Fibroblast of the conjunctiva (primary cell): ENCODE measurements at regions not wholly inside any gene's neighbourhood (a gene's known extent, or its start where the extent isn't known, plus 50 kb on each side); places are given as distances from the start of the nearest gene placed in this dataset.

Experiments used
- DNase-seq: peaks from one replicate; pipeline ENCODE4 v3.0.0-alpha.2; 2010; ENCODE audit warnings: low read depth

- no peak for DNase-seq
Measured at GRCh38 chr6:8574749-8575468, 139.6 kb upstream of the SLC35B3 start.

- DNase-seq: no peak
Measured at GRCh38 chr6:8574311-8574710, 139.0 kb upstream of the SLC35B3 start.

- DNase-seq: no peak
Measured at GRCh38 chr6:8570256-8570920, 135.0 kb upstream of the SLC35B3 start.

- no peak for DNase-seq
Measured at GRCh38 chr6:8562125-8562524, 126.8 kb upstream of the SLC35B3 start.

GRCh38 chr6:8558953-8559352 lies 123.6 kb upstream of the SLC35B3 start:
- no peak for DNase-seq

GRCh38 chr6:8557014-8557748 lies 121.8 kb upstream of the SLC35B3 start:
- DNase-seq: no peak

GRCh38 chr6:8556370-8557013 lies 121.1 kb upstream of the SLC35B3 start:
- peak; percentile 63 for DNase-seq

- DNase-seq: no peak
Measured at GRCh38 chr6:8551993-8552392, 116.6 kb upstream of the SLC35B3 start.

- no peak for DNase-seq
Measured at GRCh38 chr6:8551386-8551785, 116.0 kb upstream of the SLC35B3 start.

GRCh38 chr6:8549074-8549790 lies 113.9 kb upstream of the SLC35B3 start:
- no peak for DNase-seq

GRCh38 chr6:8546496-8546895 lies 111.2 kb upstream of the SLC35B3 start:
- DNase-seq: no peak

GRCh38 chr6:8545336-8545735 lies 110.0 kb upstream of the SLC35B3 start:
- DNase-seq: no peak

GRCh38 chr6:8543714-8544113 lies 108.4 kb upstream of the SLC35B3 start:
- no peak for DNase-seq

- DNase-seq: no peak
Measured at GRCh38 chr6:8539453-8539852, 104.1 kb upstream of the SLC35B3 start.

- DNase-seq: no peak
Measured at GRCh38 chr6:8536122-8536521, 100.8 kb upstream of the SLC35B3 start.

GRCh38 chr6:8535519-8535918 lies 100.2 kb upstream of the SLC35B3 start:
- DNase-seq: no peak

- no peak for DNase-seq
Measured at GRCh38 chr6:8530785-8531435, 95.6 kb upstream of the SLC35B3 start.

GRCh38 chr6:8529250-8529649 lies 93.9 kb upstream of the SLC35B3 start:
- DNase-seq: no peak

- no peak for DNase-seq
Measured at GRCh38 chr6:8527818-8528217, 92.5 kb upstream of the SLC35B3 start.

- DNase-seq: no peak
Measured at GRCh38 chr6:8526624-8527023, 91.3 kb upstream of the SLC35B3 start.

- DNase-seq: no peak
Measured at GRCh38 chr6:8525370-8525769, 90.0 kb upstream of the SLC35B3 start.
